ENCODE measurements at regions not wholly inside any gene's neighbourhood (a gene's known extent, or its start where the extent isn't known, plus 50 kb on each side); places are given as distances from the start of the nearest gene placed in this dataset.

DNA sequence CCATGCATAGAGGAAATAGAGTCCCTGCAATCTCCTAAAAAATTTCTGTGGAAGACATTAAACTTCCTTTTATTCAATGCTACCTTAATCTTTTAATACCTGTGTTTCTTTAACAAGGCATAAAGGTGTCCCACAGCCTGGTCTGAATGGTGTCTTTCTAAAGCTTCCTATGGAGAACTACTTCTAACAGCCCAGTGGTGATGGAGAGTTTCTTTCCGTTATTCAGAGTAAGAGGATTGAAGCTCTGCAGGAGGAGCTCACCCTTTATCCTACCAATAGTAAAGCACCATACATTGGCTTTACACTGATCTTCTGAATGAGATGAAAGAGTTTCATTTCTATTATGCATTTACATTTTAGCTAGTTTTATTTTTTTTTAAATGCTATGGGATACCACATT lies 1362.4 kb upstream of the ADGRL3 start:
- TF ChIP-seq, protein P1, sequence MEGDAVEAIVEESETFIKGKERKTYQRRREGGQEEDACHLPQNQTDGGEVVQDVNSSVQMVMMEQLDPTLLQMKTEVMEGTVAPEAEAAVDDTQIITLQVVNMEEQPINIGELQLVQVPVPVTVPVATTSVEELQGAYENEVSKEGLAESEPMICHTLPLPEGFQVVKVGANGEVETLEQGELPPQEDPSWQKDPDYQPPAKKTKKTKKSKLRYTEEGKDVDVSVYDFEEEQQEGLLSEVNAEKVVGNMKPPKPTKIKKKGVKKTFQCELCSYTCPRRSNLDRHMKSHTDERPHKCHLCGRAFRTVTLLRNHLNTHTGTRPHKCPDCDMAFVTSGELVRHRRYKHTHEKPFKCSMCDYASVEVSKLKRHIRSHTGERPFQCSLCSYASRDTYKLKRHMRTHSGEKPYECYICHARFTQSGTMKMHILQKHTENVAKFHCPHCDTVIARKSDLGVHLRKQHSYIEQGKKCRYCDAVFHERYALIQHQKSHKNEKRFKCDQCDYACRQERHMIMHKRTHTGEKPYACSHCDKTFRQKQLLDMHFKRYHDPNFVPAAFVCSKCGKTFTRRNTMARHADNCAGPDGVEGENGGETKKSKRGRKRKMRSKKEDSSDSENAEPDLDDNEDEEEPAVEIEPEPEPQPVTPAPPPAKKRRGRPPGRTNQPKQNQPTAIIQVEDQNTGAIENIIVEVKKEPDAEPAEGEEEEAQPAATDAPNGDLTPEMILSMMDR (IDR thresholded peaks at IDR 0.05; ENCODE audit: insufficient read depth, low read depth, low read length): no peak
- TF ChIP-seq EZH2 (IDR thresholded peaks at IDR 0.05; ENCODE audit: insufficient read depth, low read length): no peak

All from astrocyte (in vitro differentiated cells and primary cell).